Activated CD4-positive, alpha-beta memory T cell treated with anti-CD3 and anti-CD28 coated beads, Interleukin-2, amount 10 ng/mL, durations not matched to agents 7 days and 5 days (primary cell): ENCODE measurements at regions not wholly inside any gene's neighbourhood (a gene's known extent, or its start where the extent isn't known, plus 50 kb on each side); places are given as distances from the start of the nearest gene placed in this dataset.
"Not testable (repeated sequence)": the region's sequence is repeated elsewhere in the genome, so short reads cannot be mapped to it uniquely, and the experiment has no call there.

Experiments used
- CTCF ChIA-PET: fragments of 350-600 bp; sonication (Branson Sonifier 250); formaldehyde crosslinking; loops from one replicate; lab custom pipeline; 2021; ENCODE audit warnings: antibody characterized with exemption, inconsistent platforms; lab: Charles Lee
- POLR2A ChIA-PET: fragments of 350-600 bp; sonication (Branson Sonifier 250); formaldehyde crosslinking; loops from one replicate; lab custom pipeline; 2021; ENCODE audit warnings: antibody characterized with exemption; lab: Charles Lee
- DNase-seq: peaks from one replicate; pipeline ENCODE4 v3.0.0-alpha.2; 2020
- H3K27ac Mint-ChIP-seq: one replicate; pipeline ENCODE4 v1.8.0; 2021; ENCODE audit warnings: mild to moderate bottlenecking, mixed read lengths
- H3K27me3 Mint-ChIP-seq: one replicate; pipeline ENCODE4 v1.8.0; 2021; ENCODE audit warnings: mixed read lengths
- H3K36me3 Mint-ChIP-seq: one replicate; pipeline ENCODE4 v1.8.0; 2021; ENCODE audit warnings: low read depth, mixed read lengths
- H3K4me1 Mint-ChIP-seq: one replicate; pipeline ENCODE4 v1.8.0; 2021; ENCODE audit warnings: mixed read lengths
- H3K4me3 Mint-ChIP-seq: one replicate; pipeline ENCODE4 v1.8.0; 2021; ENCODE audit warnings: mild to moderate bottlenecking, mixed read lengths
- H3K9me3 Mint-ChIP-seq: one replicate; pipeline ENCODE4 v1.8.0; 2021; ENCODE audit warnings: mixed read lengths

DNA sequence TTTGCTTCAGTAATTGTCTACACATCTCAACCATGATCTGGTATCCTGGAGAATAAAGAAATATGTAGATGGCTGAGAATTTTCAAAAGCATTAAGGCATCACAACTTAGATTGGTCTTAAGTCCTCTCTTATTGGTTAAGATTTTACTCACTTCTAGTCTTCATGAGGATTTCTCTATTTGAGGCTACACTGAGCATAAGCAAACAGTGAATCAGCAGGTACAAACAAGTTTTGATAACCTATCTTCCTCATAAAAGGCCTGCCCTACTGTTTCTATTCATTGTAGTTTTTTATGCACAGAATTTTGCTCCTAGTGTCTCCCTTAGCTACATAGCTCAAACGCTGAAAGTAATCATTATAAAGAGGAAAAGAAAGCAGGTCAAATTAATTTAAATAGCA, 460.7 kb upstream of the RPS6KA3 start:
- Mint-ChIP-seq H3K27ac (no peak overlapping the region), H3K4me3 (no peak overlapping the region), H3K9me3 (no peaks in the 10 kb centered on the region), H3K36me3 (no peaks in the 10 kb centered on the region), H3K4me1 (no peaks in the 10 kb centered on the region), H3K27me3 (no peaks in the 10 kb centered on the region)
- no peak for DNase-seq
- CTCF ChIA-PET, result no interaction called here
- POLR2A ChIA-PET, result no interaction called here

DNA sequence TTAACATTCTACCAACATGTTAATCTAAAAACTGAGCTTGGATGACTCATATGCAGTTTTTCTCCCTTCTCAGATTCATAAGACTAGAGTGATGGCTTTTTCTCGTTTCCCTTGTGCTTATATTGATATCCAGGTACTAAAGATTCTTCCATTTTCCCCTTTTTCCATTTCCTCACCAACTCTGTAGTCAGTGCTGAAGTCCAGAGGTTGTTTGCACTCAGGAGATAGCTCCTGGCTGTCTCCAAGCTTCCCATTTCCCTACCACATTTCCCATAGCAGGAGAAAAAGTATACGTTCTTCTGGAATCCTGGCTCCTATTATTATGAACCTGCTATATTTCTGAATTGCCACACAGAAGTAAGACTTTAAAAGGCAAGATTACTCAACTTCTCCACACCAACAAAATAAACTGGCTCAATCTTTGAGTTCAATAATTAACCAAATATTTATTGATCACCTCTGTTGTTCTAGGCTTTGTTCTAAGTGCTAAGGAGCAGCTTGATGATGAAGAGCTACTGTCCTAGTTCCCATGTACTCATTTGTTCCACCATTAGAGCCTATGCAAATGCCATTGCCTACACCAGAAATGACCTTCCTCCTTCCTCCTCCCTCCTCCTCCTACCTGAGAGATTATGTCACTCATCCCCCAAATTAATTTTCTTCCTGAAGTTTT, 454.4 kb upstream of the RPS6KA3 start:
- CTCF ChIA-PET, result no interaction called here
- POLR2A ChIA-PET, result no interaction called here
- H3K4me1 Mint-ChIP-seq, result no peaks in the 10 kb centered on the region
- no peaks in the 10 kb centered on the region for H3K36me3 Mint-ChIP-seq
- no peaks in the 10 kb centered on the region for H3K27me3 Mint-ChIP-seq
- H3K9me3 Mint-ChIP-seq, result no peaks in the 10 kb centered on the region
- no peak for DNase-seq
- H3K4me3 Mint-ChIP-seq, result no peak overlapping the region
- no peak overlapping the region for H3K27ac Mint-ChIP-seq

DNA sequence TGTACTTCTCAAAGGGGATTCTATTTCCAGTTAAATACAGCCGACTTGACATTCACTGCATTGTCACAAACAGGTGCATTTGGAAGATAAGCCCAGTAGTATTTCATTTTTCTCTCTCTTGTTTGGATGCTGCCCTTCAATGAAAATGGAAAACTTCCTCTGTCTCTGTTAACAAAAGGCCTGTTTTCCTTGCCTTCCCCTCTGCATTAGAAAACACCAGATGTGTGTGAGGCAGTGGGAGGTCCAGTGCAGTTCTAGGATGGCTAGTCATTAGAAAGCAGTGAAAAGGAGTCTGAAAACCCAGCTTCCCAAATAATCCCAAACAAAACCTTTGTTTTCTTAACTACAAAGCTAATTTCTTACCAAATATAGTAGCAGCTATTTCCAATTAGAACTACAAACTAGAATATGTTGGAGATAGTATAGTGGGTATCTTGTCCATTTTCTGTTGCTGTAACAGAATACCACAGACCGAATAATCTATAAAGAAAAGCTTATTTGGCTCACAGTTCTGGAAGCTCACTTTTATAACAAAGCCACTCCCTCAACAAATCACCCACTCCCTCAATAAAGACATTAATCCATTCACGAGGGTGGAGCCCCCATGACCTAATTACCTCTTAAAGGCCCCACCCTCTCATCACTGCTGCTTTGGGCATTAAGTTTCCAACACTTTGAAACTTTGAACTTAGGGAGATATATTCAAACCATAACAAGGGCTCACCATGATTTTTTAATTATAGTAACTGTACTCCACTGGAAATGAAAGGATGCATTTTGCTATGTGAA, 452.1 kb upstream of the RPS6KA3 start:
- Mint-ChIP-seq H3K4me1 (no peaks in the 10 kb centered on the region), H3K27me3 (no peaks in the 10 kb centered on the region), H3K4me3 (no peak overlapping the region), H3K36me3 (no peaks in the 10 kb centered on the region), H3K27ac (no peak overlapping the region), H3K9me3 (no peaks in the 10 kb centered on the region)
- CTCF ChIA-PET, result no interaction called here
- DNase-seq, result no peak
- POLR2A ChIA-PET, result no interaction called here

DNA sequence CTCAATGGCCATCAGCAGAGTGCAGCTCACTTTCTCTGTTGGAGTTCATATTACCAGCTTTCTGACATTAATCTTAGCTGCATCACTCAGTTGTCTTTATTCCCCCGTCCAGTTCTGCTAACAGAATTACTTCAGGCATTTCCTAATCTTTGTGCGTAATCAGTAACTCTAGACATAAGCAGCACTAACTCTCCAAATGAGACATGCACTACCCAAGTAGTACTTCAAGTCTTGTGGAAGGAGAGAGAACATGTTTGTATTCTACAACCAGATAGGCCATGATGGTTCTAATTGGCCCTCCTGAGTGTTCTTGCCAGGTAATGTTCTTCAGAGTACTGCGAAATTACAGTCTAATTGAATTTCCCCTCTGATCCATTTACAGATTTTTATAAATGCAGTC, 448.5 kb upstream of the RPS6KA3 start:
- Mint-ChIP-seq H3K9me3 (no peaks in the 10 kb centered on the region), H3K4me1 (no peaks in the 10 kb centered on the region), H3K4me3 (no peak overlapping the region), H3K36me3 (no peaks in the 10 kb centered on the region), H3K27ac (no peak overlapping the region), H3K27me3 (no peaks in the 10 kb centered on the region)
- POLR2A ChIA-PET, result no interaction called here
- DNase-seq, result no peak
- CTCF ChIA-PET, result no interaction called here

DNA sequence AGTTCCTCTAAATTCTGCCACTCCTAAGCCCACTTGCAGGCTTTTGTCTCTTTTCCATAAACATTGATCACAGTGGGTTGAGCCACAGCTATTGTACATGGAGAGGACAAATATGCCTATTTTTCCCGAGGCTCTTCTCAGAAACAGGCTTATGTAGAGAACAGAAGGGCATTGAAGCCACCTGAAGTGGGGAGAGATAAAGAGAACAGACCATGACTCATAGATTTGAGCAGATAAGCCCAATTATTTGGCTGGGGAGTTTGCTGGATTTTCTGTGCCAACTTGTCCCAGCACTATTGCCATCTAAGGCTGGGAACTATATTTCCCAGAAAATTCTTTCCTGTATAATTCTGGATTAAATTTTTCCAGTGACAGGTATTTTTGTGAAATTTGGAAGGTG, 446.1 kb upstream of the RPS6KA3 start:
- no peaks in the 10 kb centered on the region for H3K27me3 Mint-ChIP-seq
- H3K9me3 Mint-ChIP-seq, result no peaks in the 10 kb centered on the region
- CTCF ChIA-PET, result no interaction called here
- H3K4me1 Mint-ChIP-seq, result no peaks in the 10 kb centered on the region
- POLR2A ChIA-PET, result no interaction called here
- H3K27ac Mint-ChIP-seq, result no peak overlapping the region
- no peaks in the 10 kb centered on the region for H3K36me3 Mint-ChIP-seq
- H3K4me3 Mint-ChIP-seq, result no peak overlapping the region
- DNase-seq, result no peak

DNA sequence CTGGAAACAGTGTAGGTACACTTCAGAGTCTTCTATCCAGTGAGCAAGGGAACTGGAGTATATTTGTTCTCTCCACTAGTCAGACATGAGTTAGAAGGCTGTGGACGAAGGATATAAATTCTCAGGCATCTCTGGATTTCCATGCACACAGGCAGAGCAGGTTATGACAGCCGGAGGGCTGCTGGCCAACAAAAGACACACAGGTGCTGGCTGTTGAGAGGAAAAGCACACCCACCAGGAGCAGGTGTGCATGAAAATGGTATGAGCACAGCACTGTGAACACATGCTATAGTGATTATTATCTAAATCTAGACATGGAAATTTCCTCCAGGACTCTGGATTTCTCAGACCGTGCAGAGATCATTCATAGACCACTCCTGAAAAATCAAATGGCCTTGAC, 444.7 kb upstream of the RPS6KA3 start:
- Mint-ChIP-seq H3K4me1 (no peaks in the 10 kb centered on the region), H3K4me3 (no peak overlapping the region), H3K9me3 (no peaks in the 10 kb centered on the region), H3K27ac (no peak overlapping the region), H3K27me3 (no peaks in the 10 kb centered on the region), H3K36me3 (no peaks in the 10 kb centered on the region)
- POLR2A ChIA-PET, result no interaction called here
- CTCF ChIA-PET, result no interaction called here
- no peak for DNase-seq

DNA sequence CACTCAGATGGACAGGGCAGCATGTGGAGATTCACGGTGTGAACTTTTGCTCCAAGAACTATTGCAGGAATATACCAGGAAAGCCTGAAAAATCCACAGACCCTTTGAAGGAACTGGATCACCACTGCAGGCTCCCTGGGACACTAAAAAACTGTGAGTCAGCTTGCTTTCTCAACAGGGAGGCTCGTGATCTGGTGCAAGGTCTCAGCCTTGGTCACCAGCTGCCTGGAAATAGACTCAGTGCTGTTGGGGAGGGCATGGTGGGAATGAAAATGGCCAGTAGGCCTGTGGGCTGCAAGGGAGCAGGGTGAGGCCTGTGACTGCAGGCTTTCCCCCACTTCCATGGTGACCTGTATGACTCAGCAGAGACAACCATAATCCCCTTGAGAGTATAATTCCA, 426.4 kb upstream of the RPS6KA3 start:
- ChIA-PET CTCF (no interaction called here), POLR2A (no interaction called here)
- H3K9me3 Mint-ChIP-seq, result no peaks in the 10 kb centered on the region
- no peak for DNase-seq
- no peaks in the 10 kb centered on the region for H3K36me3 Mint-ChIP-seq
- H3K27ac Mint-ChIP-seq, result no peak overlapping the region
- no peak overlapping the region for H3K4me3 Mint-ChIP-seq
- no peaks in the 10 kb centered on the region for H3K4me1 Mint-ChIP-seq
- H3K27me3 Mint-ChIP-seq, result peaks cover 2% of the 10 kb centered on the region

DNA sequence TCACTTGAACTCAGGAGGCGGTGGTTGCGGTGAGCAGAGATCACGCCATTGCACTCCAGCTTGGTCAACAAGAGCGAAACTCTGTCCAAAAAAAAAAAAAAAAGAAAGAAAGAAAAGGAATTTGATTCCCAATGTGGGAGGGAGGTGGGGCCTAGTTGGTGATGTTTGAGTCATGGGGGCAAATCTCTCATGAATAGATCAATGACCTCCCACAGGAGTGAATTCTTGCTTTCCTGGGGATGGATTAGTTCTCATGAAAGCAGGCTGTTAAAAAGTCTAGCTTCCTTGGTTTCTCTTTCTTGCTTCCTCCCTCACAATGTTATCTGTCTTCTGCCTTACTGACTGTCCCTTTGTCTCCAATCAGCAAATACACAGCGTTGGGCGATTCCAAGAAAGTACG, 419.5 kb upstream of the RPS6KA3 start:
- Mint-ChIP-seq H3K27me3 (peaks cover 6% of the 10 kb centered on the region), H3K9me3 (no peaks in the 10 kb centered on the region), H3K36me3 (no peaks in the 10 kb centered on the region), H3K4me1 (no peaks in the 10 kb centered on the region), H3K27ac (no peak overlapping the region), H3K4me3 (no peak overlapping the region)
- no peak for DNase-seq
- CTCF ChIA-PET, result no interaction called here
- POLR2A ChIA-PET, result no interaction called here

DNA sequence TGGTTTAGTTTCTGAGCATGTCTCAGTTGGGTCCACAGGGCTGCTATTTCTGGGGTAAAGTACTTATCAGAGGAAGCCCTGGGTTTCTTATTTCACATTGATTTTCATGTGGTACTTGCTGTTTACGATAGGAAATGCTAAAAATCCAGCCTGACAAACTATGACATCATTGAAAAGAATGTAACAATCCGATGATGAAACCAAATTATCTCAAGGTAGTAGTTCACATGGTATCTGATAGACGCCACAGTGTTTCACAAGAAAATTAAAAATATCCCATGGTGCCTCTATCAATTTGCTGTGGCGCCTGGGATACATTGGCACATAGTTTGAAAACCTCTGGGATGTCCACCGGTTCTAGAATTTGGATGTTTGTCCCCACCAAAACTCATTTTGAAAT, 418.9 kb upstream of the RPS6KA3 start:
- no peaks in the 10 kb centered on the region for H3K36me3 Mint-ChIP-seq
- no peak for DNase-seq
- ChIA-PET CTCF (no interaction called here), POLR2A (no interaction called here)
- H3K4me1 Mint-ChIP-seq, result no peaks in the 10 kb centered on the region
- H3K4me3 Mint-ChIP-seq, result no peak overlapping the region
- no peaks in the 10 kb centered on the region for H3K9me3 Mint-ChIP-seq
- H3K27me3 Mint-ChIP-seq, result peaks cover 6% of the 10 kb centered on the region
- no peak overlapping the region for H3K27ac Mint-ChIP-seq

DNA sequence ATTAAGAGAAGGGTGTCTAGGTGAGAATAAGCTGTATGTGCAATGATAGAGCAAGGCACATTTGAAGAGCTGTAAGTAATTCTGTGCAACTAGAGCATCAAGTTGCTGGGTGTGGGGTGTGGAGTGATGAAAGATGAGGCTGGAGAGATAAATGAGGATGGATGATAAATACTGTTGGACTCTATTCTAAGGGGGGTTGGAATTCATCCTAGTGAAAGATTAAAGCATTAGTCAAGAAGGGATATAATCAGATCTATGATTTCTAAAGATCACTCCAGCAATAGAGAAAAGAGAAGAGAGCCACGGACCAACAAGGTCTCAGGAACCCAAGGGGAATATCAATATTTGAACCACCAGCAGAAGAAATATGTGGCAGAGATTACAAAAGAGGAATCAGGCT, 415.0 kb upstream of the RPS6KA3 start:
- no peak for DNase-seq
- Mint-ChIP-seq H3K27me3 (peaks cover 5% of the 10 kb centered on the region), H3K9me3 (no peaks in the 10 kb centered on the region), H3K27ac (no peak overlapping the region), H3K4me3 (no peak overlapping the region), H3K4me1 (no peaks in the 10 kb centered on the region), H3K36me3 (no peaks in the 10 kb centered on the region)
- CTCF ChIA-PET, result no interaction called here
- POLR2A ChIA-PET, result no interaction called here

DNA sequence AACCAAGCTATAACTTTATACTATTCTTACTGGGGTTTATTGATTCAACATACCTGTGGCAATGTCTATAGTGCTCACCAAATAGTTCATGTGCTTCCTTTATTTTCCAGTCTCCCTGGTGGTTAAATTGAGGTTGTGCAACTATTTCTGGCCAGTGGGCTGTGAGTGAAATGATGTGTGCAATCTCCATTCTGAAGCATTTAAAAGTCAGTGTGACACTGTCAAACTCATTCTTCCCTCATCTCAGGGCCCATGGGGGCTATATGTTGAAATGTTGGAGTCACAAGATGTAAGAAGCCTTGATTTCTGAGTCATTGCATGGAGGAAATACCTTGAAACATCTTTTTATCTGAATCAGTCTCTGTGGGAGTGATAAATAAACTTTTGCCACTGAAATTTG, 414.3 kb upstream of the RPS6KA3 start:
- Mint-ChIP-seq H3K9me3 (no peaks in the 10 kb centered on the region), H3K36me3 (no peaks in the 10 kb centered on the region), H3K27ac (no peak overlapping the region), H3K4me1 (no peaks in the 10 kb centered on the region), H3K27me3 (peaks cover 5% of the 10 kb centered on the region), H3K4me3 (no peak overlapping the region)
- ChIA-PET POLR2A (no interaction called here), CTCF (no interaction called here)
- no peak for DNase-seq

DNA sequence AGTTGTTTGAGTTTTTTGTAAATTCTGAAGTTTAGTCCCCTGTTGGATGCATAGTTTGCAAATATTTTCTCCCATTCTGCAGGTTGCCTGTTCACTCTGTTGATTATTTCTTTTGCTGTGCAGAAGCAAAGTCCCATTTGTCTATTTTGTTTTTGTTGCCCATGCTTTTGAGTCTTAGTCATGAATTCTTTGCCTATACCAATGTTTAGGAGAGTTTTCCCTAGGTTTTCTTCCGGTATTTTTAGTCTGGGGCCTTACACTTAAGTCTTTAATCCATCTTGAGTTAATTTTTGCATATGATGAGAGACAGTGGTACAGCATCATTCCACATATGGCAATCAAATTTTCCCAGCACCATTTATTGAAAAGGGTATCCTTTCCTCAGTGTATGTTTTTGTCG, 405.8 kb upstream of the RPS6KA3 start:
- no peaks in the 10 kb centered on the region for H3K4me1 Mint-ChIP-seq
- CTCF ChIA-PET, result no interaction called here
- no peaks in the 10 kb centered on the region for H3K36me3 Mint-ChIP-seq
- no peaks in the 10 kb centered on the region for H3K27me3 Mint-ChIP-seq
- POLR2A ChIA-PET, result no interaction called here
- H3K27ac Mint-ChIP-seq, result no peak overlapping the region
- no peaks in the 10 kb centered on the region for H3K9me3 Mint-ChIP-seq
- H3K4me3 Mint-ChIP-seq, result no peak overlapping the region
- no peak for DNase-seq

DNA sequence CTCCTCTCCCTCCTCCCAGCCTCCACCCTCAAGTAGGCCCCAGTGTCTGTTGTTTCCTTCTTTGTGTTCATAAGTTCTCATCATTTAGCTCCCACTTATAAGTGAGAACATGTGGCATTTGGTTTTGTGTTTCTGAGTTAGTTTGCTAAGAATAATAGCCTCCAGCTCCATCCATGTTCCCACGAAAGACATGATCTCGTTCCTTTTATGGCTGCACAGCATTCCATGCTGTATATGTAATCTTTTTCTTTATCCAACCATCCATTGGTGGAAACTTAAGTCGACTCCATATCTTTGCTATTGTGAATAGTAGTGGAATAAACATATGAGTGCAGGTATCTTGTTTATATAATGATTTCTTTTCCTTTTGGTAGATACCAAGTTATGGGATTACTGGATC, 405.0 kb upstream of the RPS6KA3 start:
- DNase-seq, H3K27me3 Mint-ChIP-seq, POLR2A ChIA-PET, CTCF ChIA-PET, H3K4me3 Mint-ChIP-seq, H3K9me3 Mint-ChIP-seq, H3K4me1 Mint-ChIP-seq, H3K27ac Mint-ChIP-seq, H3K36me3 Mint-ChIP-seq: not testable (repeated sequence)

DNA sequence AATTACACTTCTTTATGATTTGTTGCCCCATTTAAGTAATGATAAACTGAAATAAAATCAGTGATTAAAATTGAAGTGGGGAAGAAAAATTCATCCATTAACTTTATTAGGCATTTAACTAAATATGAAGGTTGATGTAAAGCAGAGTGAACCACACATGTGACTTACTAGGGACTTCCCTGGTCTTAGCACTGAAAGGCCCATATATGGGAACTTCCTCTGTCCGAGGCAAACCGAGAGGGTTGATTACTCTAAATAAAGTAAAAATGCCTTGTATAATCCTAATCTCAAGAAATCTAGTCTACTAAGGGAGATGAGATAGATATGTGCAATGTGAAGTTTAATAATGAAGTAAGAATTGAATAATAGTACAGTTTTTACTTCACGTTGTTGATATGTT, 403.9 kb upstream of the RPS6KA3 start:
- H3K4me3 Mint-ChIP-seq, result no peak overlapping the region
- DNase-seq, result no peak
- H3K27me3 Mint-ChIP-seq, result peaks cover 2% of the 10 kb centered on the region
- ChIA-PET POLR2A (no interaction called here), CTCF (no interaction called here)
- no peak overlapping the region for H3K27ac Mint-ChIP-seq
- H3K36me3 Mint-ChIP-seq, result no peaks in the 10 kb centered on the region
- no peaks in the 10 kb centered on the region for H3K9me3 Mint-ChIP-seq
- no peaks in the 10 kb centered on the region for H3K4me1 Mint-ChIP-seq
